ENCODE measurements at regions not wholly inside any gene's neighbourhood (a gene's known extent, or its start where the extent isn't known, plus 50 kb on each side); places are given as distances from the start of the nearest gene placed in this dataset.
"Not testable (repeated sequence)": the region's sequence is repeated elsewhere in the genome, so short reads cannot be mapped to it uniquely, and the experiment has no call there.

- Mint-ChIP-seq H3K4me1 (ENCODE audit: low read depth) (peaks cover 32% of the 10 kb centered on the region), H3K4me3 (peak overlapping the region; percentile 47), H3K27me3 (no peaks in the 10 kb centered on the region), H3K36me3 (ENCODE audit: low read depth) (no peaks in the 10 kb centered on the region), H3K9me3 (peaks cover 6% of the 10 kb centered on the region), H3K27ac (peak overlapping the region; percentile 89)
- no peak for DNase-seq
Measured at GRCh38 chr2:7847321-7847720, 834.5 kb upstream of the ID2 start.

GRCh38 chr2:7849027-7849426, 832.8 kb upstream of the ID2 start:
- peak overlapping the region; percentile 88 for H3K27ac Mint-ChIP-seq
- H3K4me3 Mint-ChIP-seq, result no peak overlapping the region
- no peaks in the 10 kb centered on the region for H3K36me3 Mint-ChIP-seq (ENCODE audit: low read depth)
- DNase-seq, result no peak
- peaks cover 32% of the 10 kb centered on the region for H3K4me1 Mint-ChIP-seq (ENCODE audit: low read depth)
- H3K27me3 Mint-ChIP-seq, result no peaks in the 10 kb centered on the region
- H3K9me3 Mint-ChIP-seq, result peaks cover 4% of the 10 kb centered on the region

- Mint-ChIP-seq H3K27me3 (no peaks in the 10 kb centered on the region), H3K4me3 (no peak overlapping the region)
Measured at GRCh38 chr2:7849531-7849930, 832.3 kb upstream of the ID2 start.

GRCh38 chr2:7852546-7852945, 829.3 kb upstream of the ID2 start:
- no peak for DNase-seq
- no peak overlapping the region for H3K27ac Mint-ChIP-seq
- no peaks in the 10 kb centered on the region for H3K27me3 Mint-ChIP-seq
- H3K9me3 Mint-ChIP-seq, result peaks cover 3% of the 10 kb centered on the region
- H3K4me1 Mint-ChIP-seq (ENCODE audit: low read depth), result peaks cover 19% of the 10 kb centered on the region
- no peak overlapping the region for H3K4me3 Mint-ChIP-seq
- no peaks in the 10 kb centered on the region for H3K36me3 Mint-ChIP-seq (ENCODE audit: low read depth)

More at GRCh38 chr2:7849531-7849930, 832.3 kb upstream of the ID2 start:
- H3K4me1 Mint-ChIP-seq (ENCODE audit: low read depth), result peaks cover 31% of the 10 kb centered on the region
- H3K9me3 Mint-ChIP-seq, result peaks cover 4% of the 10 kb centered on the region
- no peak overlapping the region for H3K27ac Mint-ChIP-seq
- H3K36me3 Mint-ChIP-seq (ENCODE audit: low read depth), result no peaks in the 10 kb centered on the region
- no peak for DNase-seq

- DNase-seq, result no peak
- H3K4me1 Mint-ChIP-seq (ENCODE audit: low read depth), result peaks cover 14% of the 10 kb centered on the region
- H3K36me3 Mint-ChIP-seq (ENCODE audit: low read depth), result no peaks in the 10 kb centered on the region
- no peak overlapping the region for H3K4me3 Mint-ChIP-seq
- H3K27me3 Mint-ChIP-seq, result no peaks in the 10 kb centered on the region
- no peak overlapping the region for H3K27ac Mint-ChIP-seq
- no peaks in the 10 kb centered on the region for H3K9me3 Mint-ChIP-seq
Measured at GRCh38 chr2:7857904-7858303, 824.0 kb upstream of the ID2 start.

GRCh38 chr2:7858624-7859023, 823.2 kb upstream of the ID2 start:
- peaks cover 14% of the 10 kb centered on the region for H3K4me1 Mint-ChIP-seq (ENCODE audit: low read depth)

GRCh38 chr2:7860693-7861092, 821.2 kb upstream of the ID2 start:
- H3K27ac Mint-ChIP-seq, result no peak overlapping the region
- peaks cover 14% of the 10 kb centered on the region for H3K4me1 Mint-ChIP-seq (ENCODE audit: low read depth)
- no peaks in the 10 kb centered on the region for H3K9me3 Mint-ChIP-seq
- H3K36me3 Mint-ChIP-seq (ENCODE audit: low read depth), result no peaks in the 10 kb centered on the region
- DNase-seq, result no peak
- no peaks in the 10 kb centered on the region for H3K27me3 Mint-ChIP-seq
- no peak overlapping the region for H3K4me3 Mint-ChIP-seq

More at GRCh38 chr2:7858624-7859023, 823.2 kb upstream of the ID2 start:
- Mint-ChIP-seq H3K27ac (no peak overlapping the region), H3K9me3 (no peaks in the 10 kb centered on the region), H3K4me3 (no peak overlapping the region), H3K36me3 (ENCODE audit: low read depth) (no peaks in the 10 kb centered on the region), H3K27me3 (no peaks in the 10 kb centered on the region)
- no peak for DNase-seq

- Mint-ChIP-seq H3K27me3 (no peaks in the 10 kb centered on the region), H3K9me3 (no peaks in the 10 kb centered on the region), H3K4me3 (no peak overlapping the region), H3K27ac (no peak overlapping the region), H3K4me1 (ENCODE audit: low read depth) (peaks cover 12% of the 10 kb centered on the region), H3K36me3 (ENCODE audit: low read depth) (no peaks in the 10 kb centered on the region)
- no peak for DNase-seq
Measured at GRCh38 chr2:7861910-7862702, 819.8 kb upstream of the ID2 start.

- no peak for DNase-seq
- Mint-ChIP-seq H3K9me3 (no peaks in the 10 kb centered on the region), H3K4me3 (no peak overlapping the region), H3K27ac (no peak overlapping the region), H3K36me3 (ENCODE audit: low read depth) (no peaks in the 10 kb centered on the region), H3K27me3 (no peaks in the 10 kb centered on the region), H3K4me1 (ENCODE audit: low read depth) (peaks cover 2% of the 10 kb centered on the region)
Measured at GRCh38 chr2:7866104-7866503, 815.8 kb upstream of the ID2 start.

- Mint-ChIP-seq H3K4me3 (no peak overlapping the region), H3K4me1 (ENCODE audit: low read depth) (no peaks in the 10 kb centered on the region), H3K27ac (no peak overlapping the region)
Measured at GRCh38 chr2:7866825-7867224, 815.0 kb upstream of the ID2 start.

GRCh38 chr2:7867867-7868266, 814.0 kb upstream of the ID2 start:
- no peaks in the 10 kb centered on the region for H3K36me3 Mint-ChIP-seq (ENCODE audit: low read depth)
- DNase-seq, result no peak
- no peaks in the 10 kb centered on the region for H3K9me3 Mint-ChIP-seq
- H3K4me3 Mint-ChIP-seq, result no peak overlapping the region
- H3K27me3 Mint-ChIP-seq, result no peaks in the 10 kb centered on the region
- no peak overlapping the region for H3K27ac Mint-ChIP-seq
- no peaks in the 10 kb centered on the region for H3K4me1 Mint-ChIP-seq (ENCODE audit: low read depth)

More at GRCh38 chr2:7866825-7867224, 815.0 kb upstream of the ID2 start:
- Mint-ChIP-seq H3K9me3 (no peaks in the 10 kb centered on the region), H3K36me3 (ENCODE audit: low read depth) (no peaks in the 10 kb centered on the region), H3K27me3 (no peaks in the 10 kb centered on the region)
- no peak for DNase-seq

- Mint-ChIP-seq H3K36me3 (ENCODE audit: low read depth) (no peaks in the 10 kb centered on the region), H3K9me3 (no peaks in the 10 kb centered on the region), H3K27me3 (no peaks in the 10 kb centered on the region), H3K4me3 (no peak overlapping the region), H3K27ac (no peak overlapping the region), H3K4me1 (ENCODE audit: low read depth) (no peaks in the 10 kb centered on the region)
- no peak for DNase-seq
Measured at GRCh38 chr2:7868836-7869235, 813.0 kb upstream of the ID2 start.

- not testable (repeated sequence) for H3K4me1 Mint-ChIP-seq (ENCODE audit: low read depth); H3K27ac Mint-ChIP-seq; H3K36me3 Mint-ChIP-seq (ENCODE audit: low read depth); H3K9me3 Mint-ChIP-seq; H3K4me3 Mint-ChIP-seq; H3K27me3 Mint-ChIP-seq; DNase-seq
Measured at GRCh38 chr2:7876445-7876844, 805.4 kb upstream of the ID2 start.

- not testable (repeated sequence) for H3K36me3 Mint-ChIP-seq (ENCODE audit: low read depth); H3K4me3 Mint-ChIP-seq; H3K4me1 Mint-ChIP-seq (ENCODE audit: low read depth); DNase-seq; H3K9me3 Mint-ChIP-seq; H3K27me3 Mint-ChIP-seq; H3K27ac Mint-ChIP-seq
Measured at GRCh38 chr2:7878266-7878665, 803.6 kb upstream of the ID2 start.

- no peaks in the 10 kb centered on the region for H3K9me3 Mint-ChIP-seq
- no peak overlapping the region for H3K4me3 Mint-ChIP-seq
- H3K27me3 Mint-ChIP-seq, result no peaks in the 10 kb centered on the region
- H3K27ac Mint-ChIP-seq, result no peak overlapping the region
- DNase-seq, result no peak
- H3K4me1 Mint-ChIP-seq (ENCODE audit: low read depth), result no peaks in the 10 kb centered on the region
- no peaks in the 10 kb centered on the region for H3K36me3 Mint-ChIP-seq (ENCODE audit: low read depth)
Measured at GRCh38 chr2:7878786-7879482, 802.9 kb upstream of the ID2 start.

Measured in activated T-cell treated with anti-CD3 and anti-CD28 coated beads, Interleukin-2, amount 50 U/mL, for 24 hours (primary cell).